ENCODE measurements at regions not wholly inside any gene's neighbourhood (a gene's known extent, or its start where the extent isn't known, plus 50 kb on each side); places are given as distances from the start of the nearest gene placed in this dataset.
"Not testable (repeated sequence)": the region's sequence is repeated elsewhere in the genome, so short reads cannot be mapped to it uniquely, and the experiment has no call there.

DNA sequence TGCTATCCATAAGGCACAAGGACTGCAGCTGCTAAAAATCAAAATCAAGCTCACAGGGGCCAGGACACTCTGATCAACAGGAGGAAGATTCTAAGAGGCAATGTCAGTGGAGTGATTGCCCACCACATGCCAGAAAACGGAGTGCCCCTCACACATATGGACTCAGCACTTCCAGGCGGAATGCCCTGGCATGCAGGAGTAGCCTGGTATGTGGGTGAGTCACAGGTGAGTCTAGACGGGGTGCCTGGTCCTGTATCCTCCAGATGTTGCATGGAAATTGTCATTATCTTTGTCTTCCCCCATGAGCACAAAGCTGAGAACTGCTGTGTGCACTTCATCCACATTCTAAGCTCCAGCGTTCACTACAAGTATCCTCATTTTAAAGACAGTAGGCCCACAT lies 129.2 kb upstream of the FOXD4L5 start:
- H3K4me3 Mint-ChIP-seq; H3K36me3 Mint-ChIP-seq; H3K27ac Mint-ChIP-seq; DNase-seq (ENCODE audit: low spot score in 2 of 2); ATAC-seq; H3K4me1 Mint-ChIP-seq: not testable (repeated sequence)
- peaks cover 10% of the 10 kb centered on the region for H3K9me3 Mint-ChIP-seq

DNA sequence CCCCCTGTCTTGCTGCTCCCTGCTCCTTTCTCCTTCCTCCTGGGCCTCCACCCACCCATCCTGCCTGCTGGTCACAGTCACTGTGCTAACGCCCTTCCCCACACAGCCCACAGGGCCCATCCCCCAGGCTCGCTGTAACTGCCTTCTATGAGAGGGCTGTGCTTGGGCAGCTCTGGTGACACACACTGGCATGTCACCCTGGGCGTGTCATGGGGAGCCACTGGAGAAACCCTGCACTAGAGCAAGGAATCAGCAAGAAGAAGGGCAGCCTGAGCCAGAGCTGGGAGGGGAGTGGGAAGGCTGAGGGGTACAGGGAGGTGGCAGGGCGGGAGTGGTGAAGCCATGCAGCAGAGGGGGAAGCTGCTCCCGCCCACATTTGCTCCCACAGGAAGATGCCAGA lies 128.4 kb upstream of the FOXD4L5 start:
- not testable (repeated sequence) for H3K36me3 Mint-ChIP-seq; H3K27ac Mint-ChIP-seq; ATAC-seq; H3K9me3 Mint-ChIP-seq; H3K4me1 Mint-ChIP-seq; DNase-seq (ENCODE audit: low spot score in 2 of 2); H3K4me3 Mint-ChIP-seq

DNA sequence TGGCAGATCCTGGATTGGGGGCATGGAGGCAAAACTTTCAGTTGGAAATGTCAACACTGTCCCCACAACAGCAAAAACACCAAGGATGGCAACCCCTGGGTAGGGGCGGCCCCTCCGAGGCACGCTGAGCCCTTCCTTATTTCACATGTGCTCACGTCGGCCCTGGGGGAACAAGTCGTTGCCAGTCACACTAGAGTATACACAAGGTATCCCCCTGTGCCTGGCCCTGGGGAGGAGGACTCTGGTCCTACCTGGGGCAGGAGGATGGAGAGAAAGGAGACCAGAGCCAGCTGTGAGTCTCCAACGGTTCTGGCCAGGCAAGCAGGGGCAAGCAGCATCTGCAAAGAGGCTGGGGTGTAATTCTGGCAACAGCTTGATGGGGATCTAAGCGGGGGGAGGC lies 126.9 kb upstream of the FOXD4L5 start:
- ATAC-seq = no peak
- Mint-ChIP-seq H3K4me3 (no peak overlapping the region), H3K4me1 (peaks cover 9% of the 10 kb centered on the region), H3K27ac (no peak overlapping the region), H3K36me3 (no peaks in the 10 kb centered on the region), H3K9me3 (peaks cover 17% of the 10 kb centered on the region)
- no peak for DNase-seq (ENCODE audit: low spot score in 2 of 2)

GRCh38 chr9:65411336-65411735 lies 126.3 kb upstream of the FOXD4L5 start:
- no peak overlapping the region for H3K27ac Mint-ChIP-seq
- no peak for ATAC-seq

GRCh38 chr9:65410926-65411325 lies 125.9 kb upstream of the FOXD4L5 start:
- H3K4me1 Mint-ChIP-seq = peaks cover 9% of the 10 kb centered on the region
- H3K27ac Mint-ChIP-seq = no peak overlapping the region
- peaks cover 17% of the 10 kb centered on the region for H3K9me3 Mint-ChIP-seq
- no peak overlapping the region for H3K4me3 Mint-ChIP-seq
- ATAC-seq (no peak), DNase-seq (ENCODE audit: low spot score in 2 of 2) (no peak)
- no peaks in the 10 kb centered on the region for H3K36me3 Mint-ChIP-seq

More at GRCh38 chr9:65411336-65411735, 126.3 kb upstream of the FOXD4L5 start:
- no peak for DNase-seq (ENCODE audit: low spot score in 2 of 2)
- Mint-ChIP-seq H3K36me3 (no peaks in the 10 kb centered on the region), H3K4me3 (no peak overlapping the region), H3K4me1 (peaks cover 9% of the 10 kb centered on the region), H3K9me3 (peaks cover 17% of the 10 kb centered on the region)

DNA sequence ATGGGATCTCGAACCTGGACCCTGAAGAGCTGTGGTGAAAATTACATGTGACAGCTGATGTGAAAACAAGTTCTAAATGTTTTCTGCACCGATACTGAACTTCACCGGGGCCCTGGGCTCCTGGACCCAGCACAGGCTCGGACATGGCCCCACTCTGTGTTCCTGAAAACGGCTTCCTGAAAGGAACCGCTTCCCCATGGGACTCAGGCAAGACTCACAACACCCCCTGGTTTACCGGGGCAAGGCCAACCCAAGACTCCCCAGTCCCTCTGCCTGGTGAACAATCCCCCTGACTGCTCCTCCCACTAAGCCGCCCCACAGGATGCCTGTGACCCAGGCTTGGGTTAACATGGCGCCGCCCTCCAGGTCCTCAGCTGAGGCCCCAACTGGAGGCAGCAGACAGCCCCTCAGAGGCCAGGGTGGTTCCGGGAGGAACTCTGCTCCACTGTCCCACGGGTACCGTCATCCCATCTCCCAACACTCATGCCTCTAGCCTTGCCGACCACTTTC lies 124.5 kb upstream of the FOXD4L5 start:
- H3K4me3 Mint-ChIP-seq = no peak overlapping the region
- peaks cover 15% of the 10 kb centered on the region for H3K9me3 Mint-ChIP-seq

GRCh38 chr9:65408806-65409205 lies 123.8 kb upstream of the FOXD4L5 start:
- H3K9me3 Mint-ChIP-seq = peaks cover 15% of the 10 kb centered on the region
- not testable (repeated sequence) for H3K36me3 Mint-ChIP-seq; H3K4me1 Mint-ChIP-seq; H3K4me3 Mint-ChIP-seq; ATAC-seq; DNase-seq (ENCODE audit: low spot score in 2 of 2); H3K27ac Mint-ChIP-seq

More for the DNA sequence above, 124.5 kb upstream of the FOXD4L5 start:
- no peaks in the 10 kb centered on the region for H3K36me3 Mint-ChIP-seq
- H3K4me1 Mint-ChIP-seq = peaks cover 9% of the 10 kb centered on the region
- H3K27ac Mint-ChIP-seq = no peak overlapping the region
- no peak for DNase-seq (ENCODE audit: low spot score in 2 of 2)
- no peak for ATAC-seq

DNA sequence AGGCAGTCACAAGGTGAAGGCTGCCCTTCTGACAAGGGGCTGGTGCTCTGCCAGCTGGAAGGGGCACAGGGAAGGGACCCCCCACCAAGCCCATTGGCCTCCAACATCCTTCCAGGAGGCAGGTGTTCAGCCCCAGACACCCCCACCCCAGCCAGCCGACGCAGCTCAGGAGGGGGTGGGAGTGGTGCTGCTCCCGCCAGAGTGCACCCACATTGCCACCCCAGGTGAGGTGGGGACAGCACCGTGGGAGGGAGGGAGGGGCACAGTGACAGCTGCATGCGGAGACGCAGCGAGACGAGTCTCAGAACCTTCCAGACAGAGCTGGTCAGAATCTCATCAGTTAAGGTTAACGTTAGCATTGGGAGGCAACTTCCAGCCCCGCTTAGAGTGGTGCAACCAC lies 121.6 kb upstream of the FOXD4L5 start:
- ATAC-seq; H3K36me3 Mint-ChIP-seq; H3K27ac Mint-ChIP-seq; H3K4me1 Mint-ChIP-seq; H3K4me3 Mint-ChIP-seq; DNase-seq (ENCODE audit: low spot score in 2 of 2): not testable (repeated sequence)
- peaks cover 13% of the 10 kb centered on the region for H3K9me3 Mint-ChIP-seq

- H3K4me3 Mint-ChIP-seq; DNase-seq (ENCODE audit: low spot score in 2 of 2); H3K27ac Mint-ChIP-seq; H3K4me1 Mint-ChIP-seq; H3K36me3 Mint-ChIP-seq; ATAC-seq: not testable (repeated sequence)
- peaks cover 13% of the 10 kb centered on the region for H3K9me3 Mint-ChIP-seq
These were observed 120.8 kb upstream of the FOXD4L5 start for GRCh38 chr9:65405766-65406165.

GRCh38 chr9:65405253-65405652 lies 120.2 kb upstream of the FOXD4L5 start:
- no peak for ATAC-seq
- peaks cover 9% of the 10 kb centered on the region for H3K4me1 Mint-ChIP-seq
- no peak overlapping the region for H3K4me3 Mint-ChIP-seq
- H3K9me3 Mint-ChIP-seq = peaks cover 13% of the 10 kb centered on the region
- DNase-seq (ENCODE audit: low spot score in 2 of 2) = no peak
- no peak overlapping the region for H3K27ac Mint-ChIP-seq
- H3K36me3 Mint-ChIP-seq = no peaks in the 10 kb centered on the region

- no peaks in the 10 kb centered on the region for H3K36me3 Mint-ChIP-seq
- H3K27ac Mint-ChIP-seq = no peak overlapping the region
- H3K4me1 Mint-ChIP-seq = peaks cover 9% of the 10 kb centered on the region
- no peak overlapping the region for H3K4me3 Mint-ChIP-seq
- ATAC-seq = no peak
- DNase-seq (ENCODE audit: low spot score in 2 of 2) = no peak
- H3K9me3 Mint-ChIP-seq = peaks cover 10% of the 10 kb centered on the region
These were observed 119.4 kb upstream of the FOXD4L5 start for GRCh38 chr9:65404232-65405006.

GRCh38 chr9:65403721-65404120 lies 118.7 kb upstream of the FOXD4L5 start:
- ATAC-seq = no peak
- no peak overlapping the region for H3K4me3 Mint-ChIP-seq
- no peaks in the 10 kb centered on the region for H3K36me3 Mint-ChIP-seq
- H3K27ac Mint-ChIP-seq = no peak overlapping the region
- H3K9me3 Mint-ChIP-seq = peaks cover 10% of the 10 kb centered on the region
- H3K4me1 Mint-ChIP-seq = peaks cover 9% of the 10 kb centered on the region
- no peak for DNase-seq (ENCODE audit: low spot score in 2 of 2)

DNA sequence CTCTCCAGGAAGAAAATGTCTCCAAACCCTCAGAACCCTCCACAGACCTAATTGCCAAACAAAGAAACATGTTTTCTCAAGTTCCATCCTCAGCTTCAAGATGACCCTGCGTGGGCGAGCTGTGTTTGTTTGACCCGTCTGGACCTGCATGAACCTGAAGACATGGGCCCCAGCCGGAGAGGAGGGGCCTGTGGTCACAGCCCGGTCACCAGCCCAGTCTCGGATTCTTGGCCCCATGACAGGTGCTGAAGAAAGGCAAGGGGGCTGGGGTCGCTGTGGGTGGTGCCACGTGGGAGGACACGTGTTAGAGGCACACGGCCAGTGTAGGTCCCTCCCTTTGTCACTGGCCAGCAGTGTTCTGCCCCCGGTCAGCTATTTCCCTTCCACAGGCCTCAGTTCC lies 118.1 kb upstream of the FOXD4L5 start:
- not testable (repeated sequence) for H3K4me3 Mint-ChIP-seq; DNase-seq (ENCODE audit: low spot score in 2 of 2); H3K27ac Mint-ChIP-seq; H3K36me3 Mint-ChIP-seq; H3K4me1 Mint-ChIP-seq; H3K9me3 Mint-ChIP-seq; ATAC-seq

GRCh38 chr9:65402206-65402870 lies 117.3 kb upstream of the FOXD4L5 start:
- not testable (repeated sequence) for H3K4me1 Mint-ChIP-seq; H3K9me3 Mint-ChIP-seq; H3K4me3 Mint-ChIP-seq; H3K27ac Mint-ChIP-seq; DNase-seq (ENCODE audit: low spot score in 2 of 2); H3K36me3 Mint-ChIP-seq
- peak; percentile 27 for ATAC-seq

DNA sequence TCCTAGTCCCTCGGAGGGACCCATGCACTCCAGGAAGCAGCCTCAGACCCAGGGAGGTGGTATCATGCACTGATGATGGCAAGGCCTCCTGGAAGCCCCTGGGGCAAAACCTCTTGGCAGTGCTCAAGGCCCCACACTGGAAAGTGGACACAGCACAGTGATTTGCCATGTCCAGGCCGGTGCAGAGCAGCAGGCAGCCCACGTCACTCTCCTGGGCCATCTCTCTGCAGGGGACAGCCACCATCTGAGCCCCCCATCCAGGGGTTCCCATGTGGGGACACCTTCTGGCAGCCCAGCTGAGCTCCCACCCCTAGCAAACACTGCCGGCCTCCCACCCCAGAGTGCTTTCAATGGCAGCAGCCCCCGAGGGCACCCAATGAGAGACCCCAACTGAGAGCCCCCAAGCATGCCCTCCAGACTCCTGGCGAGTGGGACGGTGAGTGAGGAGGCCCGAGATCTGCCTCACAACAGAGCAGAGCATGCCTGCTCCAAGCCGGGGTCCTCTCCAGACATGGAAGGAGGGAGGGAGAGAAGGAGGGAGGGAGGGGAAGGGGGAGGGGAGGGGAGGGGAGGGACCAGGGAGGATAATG lies 116.5 kb upstream of the FOXD4L5 start:
- peak; percentile 17 for ATAC-seq
- DNase-seq (ENCODE audit: low spot score in 2 of 2); H3K27ac Mint-ChIP-seq; H3K4me1 Mint-ChIP-seq; H3K36me3 Mint-ChIP-seq; H3K9me3 Mint-ChIP-seq; H3K4me3 Mint-ChIP-seq: not testable (repeated sequence)

DNA sequence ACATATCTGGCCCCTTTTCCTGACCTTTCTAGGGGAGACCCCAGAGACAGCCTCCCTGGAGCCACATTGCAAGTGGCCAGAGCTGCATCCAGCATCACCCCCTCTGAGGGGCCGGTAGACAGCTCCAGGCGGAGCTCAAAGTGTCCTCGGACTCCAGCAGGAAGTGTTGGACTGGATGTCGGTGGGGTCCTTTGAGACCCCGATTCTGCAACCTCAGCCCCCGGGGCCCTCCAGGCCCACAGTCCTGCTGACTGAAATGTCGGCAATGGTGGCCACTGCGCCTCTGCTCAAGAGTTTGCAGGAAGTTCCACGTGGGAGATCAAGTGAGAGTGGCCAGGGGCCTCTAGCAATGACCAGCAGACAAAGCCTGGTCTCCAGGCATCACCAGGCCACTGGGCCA lies 115.9 kb upstream of the FOXD4L5 start:
- no peak for ATAC-seq
- peaks cover 6% of the 10 kb centered on the region for H3K9me3 Mint-ChIP-seq

More for the DNA sequence above, 115.9 kb upstream of the FOXD4L5 start:
- Mint-ChIP-seq H3K4me1 (no peaks in the 10 kb centered on the region), H3K27ac (no peak overlapping the region), H3K4me3 (no peak overlapping the region), H3K36me3 (no peaks in the 10 kb centered on the region)
- DNase-seq (ENCODE audit: low spot score in 2 of 2) = no peak

Measured in stimulated activated effector memory CD8-positive, alpha-beta T cell treated with anti-CD3 and anti-CD28 coated beads, Interleukin-12 subunit alpha, Interleukin-12 subunit beta, amount 100 ng/mL, for 72 hours (primary cell).